Amniotic stem cell (primary cell): ENCODE measurements at regions not wholly inside any gene's neighbourhood (a gene's known extent, or its start where the extent isn't known, plus 50 kb on each side); places are given as distances from the start of the nearest gene placed in this dataset.

Experiments
- DNase-seq: peaks from one replicate; lab custom pipeline; 2025; lab: John Stamatoyannopoulos, UW

DNA sequence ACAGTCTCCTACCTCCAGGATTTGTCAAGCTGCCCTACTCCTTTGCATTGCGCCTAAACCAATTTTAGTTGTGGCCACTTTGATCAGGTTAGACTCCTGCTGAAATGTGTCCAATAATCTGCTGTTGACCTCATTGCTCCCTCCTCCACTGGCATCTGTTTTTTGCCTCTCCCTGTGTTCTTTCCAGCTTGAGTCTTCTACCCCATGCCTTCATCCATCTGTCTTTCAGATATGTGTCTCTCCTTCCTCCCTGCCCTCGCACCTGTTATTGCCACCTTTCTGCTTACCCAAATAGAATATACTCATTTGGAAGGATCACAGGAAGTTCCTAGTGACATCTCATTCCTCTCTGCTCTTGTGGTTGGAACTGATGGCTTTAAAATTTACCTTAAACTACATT, 366.6 kb upstream of the CLNK start:
- DNase-seq: no peak

DNA sequence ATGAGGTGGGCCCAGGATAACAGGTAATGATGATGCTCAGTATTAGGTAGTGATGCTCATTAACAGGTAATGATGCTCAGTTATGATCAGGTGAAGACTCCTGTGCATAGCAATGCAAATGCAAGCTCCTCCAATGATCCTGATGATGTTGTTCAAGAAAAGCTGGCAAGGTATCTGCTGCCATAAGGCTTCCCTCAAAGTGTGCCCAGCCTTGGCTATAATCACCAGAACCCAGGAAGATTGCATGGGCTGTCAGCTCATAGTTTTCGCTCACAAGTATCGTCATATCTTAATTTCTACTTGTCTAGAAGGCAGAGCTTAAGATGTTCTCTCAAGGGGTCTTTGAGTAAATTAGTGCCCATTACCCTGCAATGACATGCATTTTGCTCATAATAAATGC, 366.2 kb upstream of the CLNK start:
- DNase-seq: no peak

DNA sequence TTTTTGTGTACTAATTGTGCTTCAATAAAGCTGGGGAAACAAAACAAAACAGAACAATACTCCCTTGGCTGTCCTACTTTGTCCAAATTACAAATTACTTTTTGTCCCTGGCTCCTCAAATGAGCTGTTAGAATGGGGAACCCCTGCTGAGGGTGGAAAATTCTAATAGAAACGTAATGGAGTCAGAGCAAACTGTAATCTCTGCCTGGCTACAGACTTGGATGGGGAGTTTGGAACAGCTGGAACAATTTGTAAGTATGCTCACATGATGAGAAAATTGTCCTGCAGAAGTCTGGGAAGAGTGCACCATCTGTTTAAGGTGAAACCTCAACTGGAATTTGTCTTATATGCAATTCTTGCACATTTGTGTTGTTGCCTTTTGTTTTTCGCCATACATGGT, 364.4 kb upstream of the CLNK start:
- DNase-seq: no peak

DNA sequence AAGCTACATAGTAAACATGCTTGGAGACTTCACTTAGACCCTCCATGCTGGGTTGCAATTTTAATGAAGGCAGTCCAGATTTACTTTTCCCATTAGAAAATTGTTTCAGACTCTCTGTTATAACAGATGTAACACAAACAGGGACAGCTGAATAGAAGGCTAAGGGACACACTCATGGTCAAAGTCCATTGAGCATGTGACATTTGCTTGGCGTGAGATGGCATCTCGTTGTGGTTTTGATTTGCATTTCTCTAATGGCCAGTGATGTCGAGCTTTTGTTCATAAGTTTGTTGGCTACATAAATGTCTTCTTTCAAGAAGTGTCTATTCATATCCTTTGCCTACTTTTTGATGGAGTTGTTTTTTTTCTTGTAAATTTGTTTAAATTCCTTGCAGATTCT, 358.2 kb upstream of the CLNK start:
- DNase-seq: no peak

DNA sequence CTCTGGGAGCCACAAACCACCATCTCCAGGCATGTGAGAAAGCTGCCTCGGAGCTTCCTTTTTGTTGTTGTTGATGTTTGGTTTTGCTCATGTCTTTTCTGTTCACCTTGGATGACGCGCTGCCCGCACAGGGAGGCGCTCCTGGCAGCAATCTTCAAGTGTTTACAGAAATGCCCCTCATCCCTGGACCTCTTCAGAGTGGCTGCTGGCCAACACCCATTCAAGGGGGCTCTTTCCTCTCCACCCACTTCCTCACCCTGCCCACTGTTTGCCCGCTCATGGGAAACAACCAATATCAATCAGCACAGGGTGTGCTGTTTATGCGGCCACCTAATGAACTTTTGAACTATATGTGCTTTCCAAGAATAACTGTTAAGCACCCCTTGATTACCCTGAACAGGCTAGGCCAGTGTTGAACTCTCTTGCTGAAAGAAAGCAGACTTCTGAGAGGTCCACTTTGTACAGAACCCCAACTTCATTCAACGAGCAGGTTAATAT, 355.1 kb upstream of the CLNK start:
- DNase-seq: no peak

DNA sequence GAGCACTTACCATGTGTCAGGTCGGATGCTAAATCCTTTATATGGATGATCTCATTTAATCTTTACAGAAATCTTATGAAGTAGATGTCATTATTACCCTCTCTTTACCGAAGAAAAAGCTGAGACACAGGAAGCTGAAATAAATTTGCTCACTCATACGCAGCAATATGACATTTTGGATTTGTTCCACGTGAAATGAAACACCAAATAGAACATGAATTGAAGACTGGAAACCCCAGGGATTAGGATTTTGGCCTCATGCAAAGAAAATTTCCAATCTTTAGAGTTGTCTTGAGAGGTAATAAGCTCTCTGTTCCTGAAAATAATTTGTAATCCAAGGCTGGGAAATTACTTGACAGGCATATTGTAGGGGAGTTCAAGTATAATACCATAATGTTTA, 354.4 kb upstream of the CLNK start:
- no peak for DNase-seq

DNA sequence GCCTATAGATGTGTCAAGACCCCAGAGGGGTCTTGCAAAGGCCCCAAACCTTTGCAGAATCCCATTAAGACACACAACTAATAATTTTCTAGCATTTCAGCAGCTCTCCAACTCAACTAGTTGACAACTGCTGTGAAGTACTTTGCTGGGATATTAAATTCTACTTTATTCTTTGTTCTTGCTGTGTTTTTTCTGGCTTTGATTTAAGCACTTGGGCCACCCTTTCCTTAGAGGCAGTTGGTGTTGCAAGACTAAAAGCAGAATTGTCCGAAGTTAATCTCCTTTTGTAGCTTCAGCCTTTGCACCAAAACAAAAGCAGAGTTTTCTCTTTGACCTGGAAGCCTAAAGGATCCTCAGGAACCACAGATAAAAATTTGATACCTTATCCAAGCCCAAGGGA, 353.1 kb upstream of the CLNK start:
- DNase-seq: no peak

DNA sequence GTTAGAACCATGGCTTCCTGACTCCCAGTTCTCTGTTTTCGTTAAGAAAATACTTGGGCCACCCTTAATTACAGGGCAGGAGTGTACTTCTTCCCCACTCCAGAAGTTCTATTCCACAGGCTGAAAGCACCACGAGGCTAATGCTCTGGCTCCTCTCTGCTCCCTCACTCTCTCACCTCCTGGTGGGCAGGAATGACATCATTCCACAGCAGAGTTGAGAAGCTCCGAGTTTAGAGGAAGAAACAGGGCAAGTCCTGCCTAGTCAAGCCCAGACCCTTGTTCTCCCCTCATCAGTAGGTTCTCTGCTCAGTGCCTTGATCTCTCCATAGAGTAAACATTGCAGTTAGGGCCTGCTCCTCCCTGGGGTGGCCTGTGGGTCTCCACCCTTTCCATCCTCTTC, 343.8 kb upstream of the CLNK start:
- DNase-seq: no peak

- no peak for DNase-seq
Measured at GRCh38 chr4:11021333-11021732, 336.8 kb upstream of the CLNK start.

- no peak for DNase-seq
Measured at GRCh38 chr4:11019451-11020240, 335.1 kb upstream of the CLNK start.

DNA sequence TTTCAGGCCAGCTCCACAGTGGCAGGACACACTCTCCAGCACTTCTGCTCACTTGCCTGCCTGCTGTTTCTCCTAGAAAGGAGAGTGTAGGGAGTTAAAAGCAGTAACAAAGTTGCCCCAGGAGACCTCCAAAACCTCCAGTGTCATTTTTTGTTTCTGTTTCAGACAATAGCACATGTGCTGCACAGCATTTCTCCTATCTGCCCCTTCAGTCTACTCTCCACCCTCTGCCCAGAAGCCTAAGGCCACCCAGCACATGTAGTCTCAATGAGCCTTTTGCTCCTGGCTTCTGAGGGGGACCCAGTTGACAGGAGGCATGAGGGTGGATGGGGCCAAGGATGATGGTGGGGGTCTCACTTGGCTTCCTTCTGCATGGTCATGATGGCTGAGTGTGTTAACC, 329.6 kb upstream of the CLNK start:
- DNase-seq: no peak

DNA sequence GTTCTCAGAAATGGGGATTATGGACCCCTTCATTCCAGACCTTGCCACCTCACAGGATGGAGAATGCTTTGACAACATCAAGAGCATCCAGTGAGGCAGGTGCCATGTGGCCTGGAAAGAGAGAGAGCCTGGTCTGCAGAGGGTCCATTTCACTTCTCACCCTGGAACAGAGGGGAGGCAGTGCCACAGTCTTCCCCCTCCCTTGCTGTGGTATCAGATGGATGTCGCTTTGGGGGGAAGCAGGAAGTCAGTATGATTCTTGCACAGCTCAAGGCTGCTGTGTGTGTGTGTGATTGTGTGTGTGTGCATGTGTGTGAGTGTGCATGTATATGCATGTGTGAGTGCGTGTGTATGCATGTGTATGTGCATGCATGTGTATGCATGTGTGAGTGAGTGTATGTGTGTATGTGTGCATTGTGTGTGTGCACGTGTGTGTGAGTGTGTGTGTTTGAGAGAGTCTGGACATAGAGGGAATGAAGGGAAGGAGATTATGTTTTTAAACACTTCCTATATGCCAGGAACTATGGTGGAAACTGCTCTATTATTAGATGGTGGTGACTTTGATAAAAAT, 328.6 kb upstream of the CLNK start:
- no peak for DNase-seq

GRCh38 chr4:11011249-11011648, 326.7 kb upstream of the CLNK start:
- no peak for DNase-seq

- no peak for DNase-seq
Measured at GRCh38 chr4:11010624-11011023, 326.1 kb upstream of the CLNK start.

DNA sequence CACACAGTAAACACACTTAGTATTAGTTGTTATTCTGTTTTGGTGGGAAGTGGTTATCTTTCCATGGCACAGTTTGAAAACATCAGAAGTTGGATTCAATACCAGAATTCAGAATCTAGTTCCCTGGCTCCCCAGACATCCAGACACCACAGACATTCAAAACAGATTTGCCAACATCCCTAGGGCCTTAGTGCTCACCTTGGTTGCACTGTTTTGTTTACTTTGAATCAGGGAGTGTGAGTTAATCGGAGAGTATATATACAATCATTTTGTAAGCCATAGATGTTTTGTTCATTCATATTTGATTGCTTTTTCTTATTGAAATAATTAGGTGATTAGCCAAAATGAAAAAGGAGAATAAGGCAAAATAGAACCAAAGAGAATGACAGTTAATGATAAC, 324.7 kb upstream of the CLNK start:
- no peak for DNase-seq

DNA sequence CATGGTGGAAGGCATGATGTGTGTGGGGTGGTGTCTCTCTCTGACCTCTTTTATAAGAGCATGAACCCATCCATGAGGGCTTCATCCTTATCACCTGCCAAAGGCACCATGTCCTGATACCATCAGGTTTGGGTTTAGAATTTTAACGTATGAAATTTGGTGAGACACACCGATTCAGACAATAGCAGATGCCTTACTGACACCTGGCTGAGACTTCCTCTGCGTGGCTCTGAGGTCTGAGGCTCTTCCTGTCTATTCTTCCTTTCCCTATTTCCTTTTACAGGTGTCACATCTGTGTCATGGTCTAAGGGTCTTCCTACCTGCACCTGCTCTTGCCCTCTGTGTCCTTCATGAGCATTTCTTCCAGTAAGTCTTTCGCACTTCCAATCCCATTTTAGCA, 320.7 kb upstream of the CLNK start:
- DNase-seq: no peak

GRCh38 chr4:11004818-11005217, 320.2 kb upstream of the CLNK start:
- no peak for DNase-seq

DNA sequence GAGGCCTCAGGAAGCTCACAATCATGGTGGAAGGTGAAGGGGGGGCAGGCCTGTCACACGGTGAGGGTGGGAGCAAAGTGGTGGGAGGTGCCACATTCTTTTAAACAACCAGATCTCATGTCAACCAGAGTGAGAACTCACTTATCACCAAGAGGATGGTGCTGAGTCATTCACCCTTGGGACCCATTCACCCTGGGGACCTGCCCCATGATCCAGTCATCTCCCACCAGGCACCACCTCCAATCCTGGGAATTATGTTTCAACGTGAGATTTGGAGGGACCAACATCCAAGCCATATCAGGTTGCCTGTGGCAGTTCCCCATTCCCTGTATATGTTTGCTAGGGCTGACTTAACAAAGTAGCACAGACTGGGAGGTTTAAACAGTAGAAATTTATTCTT, 318.4 kb upstream of the CLNK start:
- DNase-seq: no peak

- no peak for DNase-seq
Measured at GRCh38 chr4:10998846-10999245, 314.3 kb upstream of the CLNK start.

GRCh38 chr4:10984815-10985214, 300.2 kb upstream of the CLNK start:
- DNase-seq: no peak

- DNase-seq: no peak
Measured at GRCh38 chr4:10983885-10984640, 299.5 kb upstream of the CLNK start.

DNA sequence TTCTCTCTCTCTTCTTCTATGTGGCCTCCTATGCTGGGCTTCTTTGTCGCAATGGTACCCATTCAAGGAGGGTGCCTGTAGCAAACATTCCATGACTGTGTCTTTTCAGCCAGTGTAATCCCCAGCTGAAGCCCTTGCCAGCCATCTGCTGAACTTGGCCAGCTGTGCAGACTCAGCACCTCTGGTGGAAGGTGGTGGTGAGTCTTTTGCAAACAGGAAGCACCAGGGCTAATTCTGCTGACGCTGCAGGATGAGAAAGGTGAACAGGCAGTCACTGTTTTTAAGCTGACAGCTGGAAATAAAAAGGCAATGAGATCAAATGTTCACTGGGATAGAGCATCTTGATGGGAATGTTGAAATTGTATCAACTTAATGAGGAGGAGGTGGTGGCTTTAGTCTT, 298.7 kb upstream of the CLNK start:
- DNase-seq: no peak

- DNase-seq: no peak
Measured at GRCh38 chr4:10982305-10982704, 297.7 kb upstream of the CLNK start.
